K562 (cell line): ENCODE measurements at regions not wholly inside any gene's neighbourhood (a gene's known extent, or its start where the extent isn't known, plus 50 kb on each side); places are given as distances from the start of the nearest gene placed in this dataset.

ENCODE experiments used
- CTCF ChIP-seq, 3 experiments: IDR thresholded peaks in 2 of 3; conservative IDR thresholded peaks in 1 of 3; 2 replicates each; pipeline ENCODE4 v1.5.1; 2011 to 2012; ENCODE audit warnings: low read length in 3 of 3, mild to moderate bottlenecking in 3 of 3, control low read depth in 2 of 3, improper control_type of control experiment in 1 of 3, inconsistent platforms in 1 of 3, low read depth in 1 of 3, mixed read lengths in 1 of 3, moderate library complexity in 1 of 3; ENCODE audit not compliant: insufficient read depth in 2 of 3
- EP300 ChIP-seq: IDR thresholded peaks from 2 replicates; pipeline ENCODE4 v1.6.1; 2012; ENCODE audit warnings: low read length, improper control_type of control experiment
- FOXK2 ChIP-seq, 2 experiments: fragments of 450-650 bp; IDR thresholded peaks in 1 of 2; conservative IDR thresholded peaks in 1 of 2; 2 replicates each; pipeline ENCODE4 v1.6.1; 2016; ENCODE audit warnings: low read depth in 2 of 2, mild to moderate bottlenecking in 1 of 2
- LARP7 ChIP-seq: fragments of 450-650 bp; IDR thresholded peaks from 2 replicates; pipeline ENCODE4 v1.6.1; 2016
- NCOA6 ChIP-seq: fragments of 450-650 bp; IDR thresholded peaks from 2 replicates; pipeline ENCODE4 v1.6.1; 2017; ENCODE audit warnings: mild to moderate bottlenecking
- SAP30 ChIP-seq: fragments of 200-600 bp; sonication (generic); IDR thresholded peaks from 2 replicates; pipeline ENCODE4 v1.6.1; 2012; ENCODE audit warnings: borderline replicate concordance, low read depth, mild to moderate bottlenecking, moderate library complexity, low read length, control low read depth, inconsistent platforms; ENCODE audit not compliant: insufficient read depth, poor library complexity, severe bottlenecking
- TBL1XR1 ChIP-seq, 2 experiments: IDR thresholded peaks; 2 replicates each; pipeline ENCODE4 v1.6.1; 2012; ENCODE audit warnings: improper control_type of control experiment in 2 of 2, low read length in 2 of 2, mild to moderate bottlenecking in 1 of 2
- ZBTB26 ChIP-seq: fragments of 450-650 bp; formaldehyde crosslinking; IDR thresholded peaks from 2 replicates; pipeline ENCODE4 v1.4.0; 2022; ENCODE audit warnings: missing genetic modification characterization

GRCh38 chr16:65213866-65214595 is 92.2 kb upstream of the CDH11 start:
- TF ChIP-seq LARP7, result no peak
- TF ChIP-seq NCOA6, result no peak
- no peak for TF ChIP-seq FOXK2 (conservative IDR thresholded peaks at IDR 0.05 in 1 of 2, IDR thresholded peaks at IDR 0.05 in 1 of 2; ENCODE audit: low read depth in 2 of 2)
- TF ChIP-seq EP300, result no peak
- no peak for TF ChIP-seq CTCF (IDR thresholded peaks at IDR 0.05 in 2 of 3, conservative IDR thresholded peaks at IDR 0.05 in 1 of 3; ENCODE audit: insufficient read depth in 2 of 3, low read depth in 1 of 3, low read length in 3 of 3)
- no peak for TF ChIP-seq SAP30
- TF ChIP-seq TBL1XR1 (IDR thresholded peaks at IDR 0.05; ENCODE audit: low read length in 2 of 2), result no peak
- TF ChIP-seq ZBTB26, result no peak
